ENCODE measurements at regions not wholly inside any gene's neighbourhood (a gene's known extent, or its start where the extent isn't known, plus 50 kb on each side); places are given as distances from the start of the nearest gene placed in this dataset.

- no peak for DNase-seq (ENCODE audit: low read depth, low spot score)
- Histone ChIP-seq H3K27ac (ENCODE audit: low read length) (no peak overlapping the region), H3K9me3 (ENCODE audit: control insufficient read depth, insufficient read depth, low read depth, low read length) (no peaks in the 10 kb centered on the region), H3K27me3 (ENCODE audit: control insufficient read depth, insufficient read depth, low read length) (no peaks in the 10 kb centered on the region), H3K4me1 (ENCODE audit: control insufficient read depth, insufficient read depth, low read length) (no peaks in the 10 kb centered on the region), H3K36me3 (ENCODE audit: control insufficient read depth, insufficient read depth, low read length) (no peaks in the 10 kb centered on the region), H3K4me3 (ENCODE audit: low read depth in 2 of 2, low read length in 2 of 2) (no peak overlapping the region)
- ATAC-seq, result no peak
- TF ChIP-seq POLR2AphosphoS5 (IDR thresholded peaks at IDR 0.05; ENCODE audit: low read depth, low read length) (no peak), REST (IDR thresholded peaks at IDR 0.05; ENCODE audit: insufficient read depth in 1 of 2, low read depth in 2 of 2, low read length in 1 of 2) (no peak), SIN3A (IDR thresholded peaks at IDR 0.05; ENCODE audit: borderline replicate concordance, insufficient read depth, low read depth, low read length) (no peak), CTCF (IDR thresholded peaks at IDR 0.05) (no peak), TCF7L2 (IDR thresholded peaks at IDR 0.05; ENCODE audit: low read depth, low read length) (no peak)
- ChIA-PET CTCF (no interaction called here), POLR2A (no interaction called here)
- BruUV-seq (replicated peaks), result no TSS peak
- in situ Hi-C loops (cut with HindIII; ENCODE audit: low pct_unique_long_range_greater_than_20kb, low sequenced_read_pairs), result no loop called here
- intact Hi-C loops (cut with micrococcal nuclease; ENCODE audit: unreplicated experiment), result no loop called here
Measured at GRCh38 chr12:92270521-92270920, 124.9 kb upstream of the BTG1 start.

GRCh38 chr12:92268946-92269345, 123.3 kb upstream of the BTG1 start:
- DNase-seq (ENCODE audit: low read depth, low spot score) (no peak), ATAC-seq (no peak)
- POLR2A ChIA-PET, result no interaction called here
- Histone ChIP-seq H3K9me3 (ENCODE audit: control insufficient read depth, insufficient read depth, low read depth, low read length) (no peaks in the 10 kb centered on the region), H3K36me3 (ENCODE audit: control insufficient read depth, insufficient read depth, low read length) (no peaks in the 10 kb centered on the region), H3K27me3 (ENCODE audit: control insufficient read depth, insufficient read depth, low read length) (no peaks in the 10 kb centered on the region), H3K27ac (ENCODE audit: low read length) (no peak overlapping the region), H3K4me1 (ENCODE audit: control insufficient read depth, insufficient read depth, low read length) (no peaks in the 10 kb centered on the region), H3K4me3 (ENCODE audit: low read depth in 2 of 2, low read length in 2 of 2) (no peak overlapping the region)
- TF ChIP-seq TCF7L2 (IDR thresholded peaks at IDR 0.05; ENCODE audit: low read depth, low read length) (no peak), POLR2AphosphoS5 (IDR thresholded peaks at IDR 0.05; ENCODE audit: low read depth, low read length) (no peak)
- intact Hi-C loops (cut with micrococcal nuclease; ENCODE audit: unreplicated experiment), result no loop called here
- CTCF ChIA-PET, result no interaction called here
- in situ Hi-C loops (cut with HindIII; ENCODE audit: low pct_unique_long_range_greater_than_20kb, low sequenced_read_pairs), result no loop called here
- BruUV-seq (replicated peaks), result no TSS peak

GRCh38 chr12:92261692-92262091, 116.0 kb upstream of the BTG1 start:
- ATAC-seq (no peak), DNase-seq (ENCODE audit: low read depth, low spot score) (no peak)
- BruUV-seq (replicated peaks), result no TSS peak
- Histone ChIP-seq H3K36me3 (ENCODE audit: control insufficient read depth, insufficient read depth, low read length) (no peaks in the 10 kb centered on the region), H3K9me3 (ENCODE audit: control insufficient read depth, insufficient read depth, low read depth, low read length) (no peaks in the 10 kb centered on the region), H3K27ac (ENCODE audit: low read length) (no peak overlapping the region), H3K4me3 (ENCODE audit: low read depth in 2 of 2, low read length in 2 of 2) (no peak overlapping the region), H3K4me1 (ENCODE audit: control insufficient read depth, insufficient read depth, low read length) (no peaks in the 10 kb centered on the region), H3K27me3 (ENCODE audit: control insufficient read depth, insufficient read depth, low read length) (no peaks in the 10 kb centered on the region)
- POLR2A ChIA-PET, result no interaction called here
- in situ Hi-C loops (cut with HindIII; ENCODE audit: low pct_unique_long_range_greater_than_20kb, low sequenced_read_pairs), result no loop called here
- CTCF ChIA-PET, result no interaction called here
- TF ChIP-seq TCF7L2 (IDR thresholded peaks at IDR 0.05; ENCODE audit: low read depth, low read length) (no peak), CTCF (IDR thresholded peaks at IDR 0.05) (no peak), POLR2AphosphoS5 (IDR thresholded peaks at IDR 0.05; ENCODE audit: low read depth, low read length) (no peak)
- intact Hi-C loops (cut with micrococcal nuclease; ENCODE audit: unreplicated experiment), result no loop called here
